CD4-positive, alpha-beta T cell (primary cell): ENCODE measurements at regions not wholly inside any gene's neighbourhood (a gene's known extent, or its start where the extent isn't known, plus 50 kb on each side); places are given as distances from the start of the nearest gene placed in this dataset.

ENCODE experiments used
- ATAC-seq: fragments of 200-7000 bp; cut with Tn5 transposase; one replicate; pipeline ENCODE4 v1.10.0; 2022; ENCODE audit warnings: mild to moderate bottlenecking; ENCODE audit not compliant: poor library complexity
- CTCF ChIA-PET: fragments of 350-600 bp; sonication (Branson Sonifier 250); formaldehyde crosslinking; loops from one replicate; lab custom pipeline; 2021; ENCODE audit warnings: antibody characterized with exemption, inconsistent platforms; lab: Charles Lee
- POLR2A ChIA-PET: fragments of 350-600 bp; sonication (Branson Sonifier 250); formaldehyde crosslinking; loops from one replicate; lab custom pipeline; 2021; ENCODE audit warnings: antibody characterized with exemption, inconsistent platforms; lab: Charles Lee
- DNase-seq, 14 experiments: peaks; one replicate each; pipeline ENCODE4 v3.0.0-alpha.2; 2013 to 2020; ENCODE audit warnings: mixed read lengths in 2 of 14
- H3K27ac ChIP-seq, 2 donors: one replicate each; pipeline versions ENCODE4 v1.5.1 to v1.7.0; 2013; ENCODE audit warnings: low read length in 2 of 2, low read depth in 1 of 2, mild to moderate bottlenecking in 1 of 2
- H3K27me3 ChIP-seq, 2 experiments: 1 replicate in 1 of 2; 2 replicates in 1 of 2; pipeline versions ENCODE4 v1.6.1 to v1.7.0; 2013; ENCODE audit warnings: low read length in 2 of 2, control low read depth in 1 of 2, mild to moderate bottlenecking in 1 of 2, moderate library complexity in 1 of 2; ENCODE audit not compliant: insufficient read depth in 2 of 2, control insufficient read depth in 1 of 2
- H3K36me3 ChIP-seq: one replicate; pipeline ENCODE4 v1.6.1; 2013; ENCODE audit warnings: low read length, control low read depth; ENCODE audit not compliant: insufficient read depth
- H3K4me1 ChIP-seq: one replicate; pipeline ENCODE4 v1.6.1; 2013; ENCODE audit warnings: low read length, control low read depth; ENCODE audit not compliant: insufficient read depth
- H3K4me3 ChIP-seq: one replicate; pipeline ENCODE4 v1.5.1; 2013; ENCODE audit warnings: mild to moderate bottlenecking, low read length, moderate library complexity
- H3K9me3 ChIP-seq, 2 experiments: 1 replicate in 1 of 2; 2 replicates in 1 of 2; pipeline versions ENCODE4 v1.6.1 to v1.7.0; 2013; ENCODE audit warnings: low read length in 2 of 2, mild to moderate bottlenecking in 2 of 2, control low read depth in 1 of 2, moderate library complexity in 1 of 2; ENCODE audit not compliant: control insufficient read depth in 1 of 2, insufficient read depth in 1 of 2
- H3K27ac Mint-ChIP-seq: one replicate; pipeline ENCODE4 v1.8.0; 2020; ENCODE audit warnings: mixed read lengths
- H3K27me3 Mint-ChIP-seq: one replicate; pipeline ENCODE4 v1.8.0; 2021; ENCODE audit warnings: mixed read lengths
- H3K36me3 Mint-ChIP-seq: one replicate; pipeline ENCODE4 v1.8.0; 2021; ENCODE audit warnings: low read depth, mixed read lengths
- H3K4me1 Mint-ChIP-seq: one replicate; pipeline ENCODE4 v1.8.0; 2021; ENCODE audit warnings: low read depth, mixed read lengths
- H3K4me3 Mint-ChIP-seq: one replicate; pipeline ENCODE4 v1.8.0; 2020; ENCODE audit warnings: mild to moderate bottlenecking, mixed read lengths
- H3K9me3 Mint-ChIP-seq: one replicate; pipeline ENCODE4 v1.8.0; 2020; ENCODE audit warnings: mixed read lengths
- CTCF ChIP-seq: fragments of 200-600 bp; IDR thresholded peaks from one replicate; pipeline ENCODE4 v1.8.0; 2022; ENCODE audit warnings: antibody characterized with exemption, mild to moderate bottlenecking
- intact Hi-C, 2 experiments: fragments of 100-400 bp; cut with DNase I in 1 of 2; cut with micrococcal nuclease in 1 of 2; formaldehyde crosslinking; loops; one replicate each; pipeline versions ENCODE4 v1.15.1 to v1.9.0; 2023 to 2025; cut with DNase I, micrococcal nuclease

GRCh38 chr5:6183391-6184390 lies 194.7 kb downstream of the MED10 start:
- no peak overlapping the region for H3K27ac ChIP-seq
- intact Hi-C loops: no loop called here
- no peak for ATAC-seq
- H3K27me3 Mint-ChIP-seq: peaks cover 5% of the 10 kb centered on the region
- no peaks in the 10 kb centered on the region for H3K9me3 ChIP-seq
- H3K9me3 Mint-ChIP-seq: no peaks in the 10 kb centered on the region
- H3K4me3 ChIP-seq: no peak overlapping the region
- H3K4me1 ChIP-seq: no peaks in the 10 kb centered on the region
- POLR2A ChIA-PET: no interaction called here
- H3K36me3 ChIP-seq: no peaks in the 10 kb centered on the region
- H3K4me1 Mint-ChIP-seq: no peaks in the 10 kb centered on the region
- H3K27me3 ChIP-seq: no peaks in the 10 kb centered on the region
- no peak overlapping the region for H3K4me3 Mint-ChIP-seq
- H3K27ac Mint-ChIP-seq: no peak overlapping the region
- DNase-seq: no peak
- no peaks in the 10 kb centered on the region for H3K36me3 Mint-ChIP-seq
- CTCF ChIA-PET: no interaction called here
- TF ChIP-seq CTCF: no peak

GRCh38 chr5:6182271-6182815 lies 196.0 kb downstream of the MED10 start:
- intact Hi-C loops: no loop called here
- no peaks in the 10 kb centered on the region for H3K9me3 Mint-ChIP-seq
- Histone ChIP-seq H3K4me1 (no peaks in the 10 kb centered on the region), H3K4me3 (no peak overlapping the region), H3K9me3 (no peaks in the 10 kb centered on the region), H3K36me3 (no peaks in the 10 kb centered on the region), H3K27ac (no peak overlapping the region), H3K27me3 (no peaks in the 10 kb centered on the region)
- no peak overlapping the region for H3K4me3 Mint-ChIP-seq
- ATAC-seq: no peak
- no peak overlapping the region for H3K27ac Mint-ChIP-seq
- peaks cover 14% of the 10 kb centered on the region for H3K27me3 Mint-ChIP-seq
- TF ChIP-seq CTCF: no peak
- no peaks in the 10 kb centered on the region for H3K4me1 Mint-ChIP-seq
- CTCF ChIA-PET: no interaction called here
- no peak for DNase-seq
- POLR2A ChIA-PET: no interaction called here
- no peaks in the 10 kb centered on the region for H3K36me3 Mint-ChIP-seq

- ATAC-seq: no peak
- H3K4me3 ChIP-seq: no peak overlapping the region
Observed at GRCh38 chr5:6181871-6182270, 196.5 kb downstream of the MED10 start.

More at GRCh38 chr5:6181871-6182270, 196.5 kb downstream of the MED10 start:
- Histone ChIP-seq H3K27ac (no peak overlapping the region), H3K9me3 (no peaks in the 10 kb centered on the region), H3K36me3 (no peaks in the 10 kb centered on the region), H3K27me3 (no peaks in the 10 kb centered on the region), H3K4me1 (no peaks in the 10 kb centered on the region)
- Mint-ChIP-seq H3K4me3 (no peak overlapping the region), H3K4me1 (no peaks in the 10 kb centered on the region), H3K36me3 (no peaks in the 10 kb centered on the region), H3K27me3 (peaks cover 17% of the 10 kb centered on the region), H3K9me3 (no peaks in the 10 kb centered on the region), H3K27ac (no peak overlapping the region)
- no peak for DNase-seq
- POLR2A ChIA-PET: no interaction called here
- intact Hi-C loops: no loop called here
- TF ChIP-seq CTCF: no peak
- CTCF ChIA-PET: no interaction called here
